ENCODE measurements at regions not wholly inside any gene's neighbourhood (a gene's known extent, or its start where the extent isn't known, plus 50 kb on each side); places are given as distances from the start of the nearest gene placed in this dataset.

DNA sequence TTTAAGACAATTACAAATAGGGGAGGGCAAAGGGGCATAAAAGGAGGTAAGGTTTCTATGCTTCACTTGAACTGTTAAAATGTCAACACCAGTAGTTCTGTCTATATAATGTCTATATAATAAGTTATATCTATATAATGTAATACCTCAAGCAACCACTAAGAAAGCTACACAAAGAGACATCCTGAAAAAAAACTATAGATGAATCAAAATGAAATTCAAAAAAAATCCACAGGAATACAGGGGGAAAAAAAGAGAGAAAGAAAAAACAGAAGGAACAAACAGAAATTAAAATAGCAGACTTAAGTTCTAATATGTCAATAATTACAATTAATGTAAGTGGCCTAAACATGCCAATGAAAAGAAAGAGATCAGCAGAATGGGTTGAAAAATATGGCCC, 186.0 kb downstream of the KCTD15 start:
- Histone ChIP-seq H3K27me3 (ENCODE audit: control insufficient read depth in 4 of 4, insufficient read depth in 4 of 4, low read length in 3 of 4) (peaks cover 0 to 5% (median under 1%) of the 10 kb centered on the region in 4 donors), H3K4me1 (ENCODE audit: control insufficient read depth in 4 of 4, insufficient read depth in 4 of 4, low read length in 3 of 4) (no peaks in the 10 kb centered on the region), H3K4me3 (ENCODE audit: low read depth in 1 of 3, low read length in 3 of 3) (no peak overlapping the region), H3K9me3 (ENCODE audit: control insufficient read depth in 4 of 4, low read length in 3 of 4) (peaks cover 0 to 3% (median 0%) of the 10 kb centered on the region in 4 donors), H3K9ac (ENCODE audit: low read depth in 1 of 2, low read length in 2 of 2) (no peak overlapping the region), H3K27ac (ENCODE audit: low read depth in 1 of 2, low read length in 2 of 2) (no peak overlapping the region), H3K36me3 (ENCODE audit: control insufficient read depth in 4 of 4, insufficient read depth in 3 of 4, low read depth in 1 of 4, low read length in 3 of 4) (no peaks in the 10 kb centered on the region)
- TF ChIP-seq, protein P1, sequence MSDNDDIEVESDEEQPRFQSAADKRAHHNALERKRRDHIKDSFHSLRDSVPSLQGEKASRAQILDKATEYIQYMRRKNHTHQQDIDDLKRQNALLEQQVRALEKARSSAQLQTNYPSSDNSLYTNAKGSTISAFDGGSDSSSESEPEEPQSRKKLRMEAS (IDR thresholded peaks at IDR 0.05) = no peak
- DNase-seq (ENCODE audit: low spot score) = no peak

DNA sequence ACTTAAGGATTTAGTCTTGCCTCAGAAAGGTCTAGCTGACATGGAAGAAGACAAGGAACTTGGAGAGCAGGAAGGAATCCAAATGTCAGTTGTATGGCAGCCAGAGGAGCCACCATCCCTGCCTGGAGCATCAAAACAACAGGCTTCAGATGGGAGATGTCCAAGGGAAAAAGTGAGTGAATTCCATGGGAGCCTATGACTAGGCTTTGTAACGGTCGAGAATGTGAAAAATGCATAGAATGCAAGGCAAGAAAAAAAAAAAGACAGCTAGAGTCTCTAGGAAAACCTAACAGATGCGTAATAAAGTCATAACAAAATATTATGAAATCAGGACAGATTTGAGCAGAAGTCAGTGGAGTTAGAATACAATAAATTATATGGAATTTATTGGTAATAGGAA, 183.7 kb upstream of the LSM14A start:
- no peak overlapping the region for H3K27ac ChIP-seq (ENCODE audit: low read depth in 1 of 2, low read length in 2 of 2)
- no peak for DNase-seq (ENCODE audit: low spot score)
- no peaks in the 10 kb centered on the region for H3K36me3 ChIP-seq (ENCODE audit: control insufficient read depth in 4 of 4, insufficient read depth in 3 of 4, low read depth in 1 of 4, low read length in 3 of 4)
- H3K4me3 ChIP-seq (ENCODE audit: low read depth in 1 of 3, low read length in 3 of 3) = no peak overlapping the region
- no peak overlapping the region for H3K9ac ChIP-seq (ENCODE audit: low read depth in 1 of 2, low read length in 2 of 2)
- WGBS = 72% methylated on average over 3 of the region's 3 CpGs
- H3K4me1 ChIP-seq (ENCODE audit: control insufficient read depth in 4 of 4, insufficient read depth in 4 of 4, low read length in 3 of 4) = no peaks in the 10 kb centered on the region
- TF ChIP-seq JUND (IDR thresholded peaks at IDR 0.05) = no peak
- TF ChIP-seq TAF1 (conservative IDR thresholded peaks at IDR 0.05) = no peak
- TF ChIP-seq HNF4A (conservative IDR thresholded peaks at IDR 0.05) = no peak
- no peak for TF ChIP-seq NR2F2 (IDR thresholded peaks at IDR 0.05)
- TF ChIP-seq, protein P2, sequence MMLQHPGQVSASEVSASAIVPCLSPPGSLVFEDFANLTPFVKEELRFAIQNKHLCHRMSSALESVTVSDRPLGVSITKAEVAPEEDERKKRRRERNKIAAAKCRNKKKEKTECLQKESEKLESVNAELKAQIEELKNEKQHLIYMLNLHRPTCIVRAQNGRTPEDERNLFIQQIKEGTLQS (IDR thresholded peaks at IDR 0.05) = no peak
- TF ChIP-seq RAD21 (IDR thresholded peaks at IDR 0.05) = no peak
- TF ChIP-seq YY1 (IDR thresholded peaks at IDR 0.05) = no peak
- TF ChIP-seq GABPA (IDR thresholded peaks at IDR 0.05 in 1 of 2, conservative IDR thresholded peaks at IDR 0.05 in 1 of 2) = no peak
- TF ChIP-seq FOXA2 (IDR thresholded peaks at IDR 0.05) = no peak
- no peak for TF ChIP-seq RXRA (IDR thresholded peaks at IDR 0.05)
- TF ChIP-seq HNF4G (IDR thresholded peaks at IDR 0.05) = no peak
- peaks cover 0 to 3% (median under 1%) of the 10 kb centered on the region in 4 donors for H3K27me3 ChIP-seq (ENCODE audit: control insufficient read depth in 4 of 4, insufficient read depth in 4 of 4, low read length in 3 of 4)
- H3K9me3 ChIP-seq (ENCODE audit: control insufficient read depth in 4 of 4, low read length in 3 of 4) = peaks cover 0 to 11% (median 4%) of the 10 kb centered on the region in 4 donors

DNA sequence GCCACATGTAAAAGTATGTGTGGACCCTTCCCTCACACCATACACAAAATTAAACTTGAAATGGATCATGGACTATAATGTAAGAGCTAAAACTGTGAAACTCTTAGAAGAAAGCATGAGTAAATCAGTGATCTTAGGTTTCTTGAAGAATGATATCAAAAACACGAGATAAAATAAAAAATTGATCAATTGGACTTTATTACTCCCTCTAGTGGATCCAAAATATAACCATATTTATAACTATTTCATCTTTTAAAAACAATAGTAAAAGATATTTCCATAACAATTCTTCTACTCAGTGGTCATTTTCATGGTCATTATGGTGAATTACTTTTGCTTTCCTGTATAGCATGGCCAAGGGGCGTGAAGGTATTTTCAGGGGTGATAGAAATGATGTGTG, 174.6 kb upstream of the LSM14A start:
- Histone ChIP-seq H3K9ac (ENCODE audit: low read depth in 1 of 2, low read length in 2 of 2) (no peak overlapping the region), H3K27me3 (ENCODE audit: control insufficient read depth in 4 of 4, insufficient read depth in 4 of 4, low read length in 3 of 4) (no peaks in the 10 kb centered on the region), H3K9me3 (ENCODE audit: control insufficient read depth in 4 of 4, low read length in 3 of 4) (peaks cover 0 to 2% (median 0%) of the 10 kb centered on the region in 4 donors), H3K27ac (ENCODE audit: low read depth in 1 of 2, low read length in 2 of 2) (no peak overlapping the region), H3K4me1 (ENCODE audit: control insufficient read depth in 4 of 4, insufficient read depth in 4 of 4, low read length in 3 of 4) (no peaks in the 10 kb centered on the region), H3K36me3 (ENCODE audit: control insufficient read depth in 4 of 4, insufficient read depth in 3 of 4, low read depth in 1 of 4, low read length in 3 of 4) (no peaks in the 10 kb centered on the region), H3K4me3 (ENCODE audit: low read depth in 1 of 3, low read length in 3 of 3) (no peak overlapping the region)
- no peak for TF ChIP-seq NR2F2 (IDR thresholded peaks at IDR 0.05)
- TF ChIP-seq TAF1 (conservative IDR thresholded peaks at IDR 0.05) = no peak
- TF ChIP-seq, protein P1 (IDR thresholded peaks at IDR 0.05) = no peak
- no peak for TF ChIP-seq HNF4G (IDR thresholded peaks at IDR 0.05)
- TF ChIP-seq RAD21 (IDR thresholded peaks at IDR 0.05) = no peak
- TF ChIP-seq, protein P3, sequence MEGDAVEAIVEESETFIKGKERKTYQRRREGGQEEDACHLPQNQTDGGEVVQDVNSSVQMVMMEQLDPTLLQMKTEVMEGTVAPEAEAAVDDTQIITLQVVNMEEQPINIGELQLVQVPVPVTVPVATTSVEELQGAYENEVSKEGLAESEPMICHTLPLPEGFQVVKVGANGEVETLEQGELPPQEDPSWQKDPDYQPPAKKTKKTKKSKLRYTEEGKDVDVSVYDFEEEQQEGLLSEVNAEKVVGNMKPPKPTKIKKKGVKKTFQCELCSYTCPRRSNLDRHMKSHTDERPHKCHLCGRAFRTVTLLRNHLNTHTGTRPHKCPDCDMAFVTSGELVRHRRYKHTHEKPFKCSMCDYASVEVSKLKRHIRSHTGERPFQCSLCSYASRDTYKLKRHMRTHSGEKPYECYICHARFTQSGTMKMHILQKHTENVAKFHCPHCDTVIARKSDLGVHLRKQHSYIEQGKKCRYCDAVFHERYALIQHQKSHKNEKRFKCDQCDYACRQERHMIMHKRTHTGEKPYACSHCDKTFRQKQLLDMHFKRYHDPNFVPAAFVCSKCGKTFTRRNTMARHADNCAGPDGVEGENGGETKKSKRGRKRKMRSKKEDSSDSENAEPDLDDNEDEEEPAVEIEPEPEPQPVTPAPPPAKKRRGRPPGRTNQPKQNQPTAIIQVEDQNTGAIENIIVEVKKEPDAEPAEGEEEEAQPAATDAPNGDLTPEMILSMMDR (IDR thresholded peaks at IDR 0.05; ENCODE audit: low read depth, low read length, missing input control) = no peak
- no peak for TF ChIP-seq HNF4A (conservative IDR thresholded peaks at IDR 0.05)
- no peak for TF ChIP-seq RXRA (IDR thresholded peaks at IDR 0.05)
- no peak for TF ChIP-seq GABPA (IDR thresholded peaks at IDR 0.05 in 1 of 2, conservative IDR thresholded peaks at IDR 0.05 in 1 of 2)
- TF ChIP-seq, protein P4, sequence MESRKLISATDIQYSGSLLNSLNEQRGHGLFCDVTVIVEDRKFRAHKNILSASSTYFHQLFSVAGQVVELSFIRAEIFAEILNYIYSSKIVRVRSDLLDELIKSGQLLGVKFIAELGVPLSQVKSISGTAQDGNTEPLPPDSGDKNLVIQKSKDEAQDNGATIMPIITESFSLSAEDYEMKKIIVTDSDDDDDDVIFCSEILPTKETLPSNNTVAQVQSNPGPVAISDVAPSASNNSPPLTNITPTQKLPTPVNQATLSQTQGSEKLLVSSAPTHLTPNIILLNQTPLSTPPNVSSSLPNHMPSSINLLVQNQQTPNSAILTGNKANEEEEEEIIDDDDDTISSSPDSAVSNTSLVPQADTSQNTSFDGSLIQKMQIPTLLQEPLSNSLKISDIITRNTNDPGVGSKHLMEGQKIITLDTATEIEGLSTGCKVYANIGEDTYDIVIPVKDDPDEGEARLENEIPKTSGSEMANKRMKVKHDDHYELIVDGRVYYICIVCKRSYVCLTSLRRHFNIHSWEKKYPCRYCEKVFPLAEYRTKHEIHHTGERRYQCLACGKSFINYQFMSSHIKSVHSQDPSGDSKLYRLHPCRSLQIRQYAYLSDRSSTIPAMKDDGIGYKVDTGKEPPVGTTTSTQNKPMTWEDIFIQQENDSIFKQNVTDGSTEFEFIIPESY (IDR thresholded peaks at IDR 0.05) = no peak
- no peak for TF ChIP-seq SP1 (IDR thresholded peaks at IDR 0.05)
- TF ChIP-seq, protein P2 (IDR thresholded peaks at IDR 0.05) = no peak
- no peak for TF ChIP-seq FOXA1 (IDR thresholded peaks at IDR 0.05)
- TF ChIP-seq YY1 (IDR thresholded peaks at IDR 0.05) = no peak
- TF ChIP-seq FOXA2 (IDR thresholded peaks at IDR 0.05) = no peak
- no peak for TF ChIP-seq JUND (IDR thresholded peaks at IDR 0.05)
- TF ChIP-seq, protein P5, sequence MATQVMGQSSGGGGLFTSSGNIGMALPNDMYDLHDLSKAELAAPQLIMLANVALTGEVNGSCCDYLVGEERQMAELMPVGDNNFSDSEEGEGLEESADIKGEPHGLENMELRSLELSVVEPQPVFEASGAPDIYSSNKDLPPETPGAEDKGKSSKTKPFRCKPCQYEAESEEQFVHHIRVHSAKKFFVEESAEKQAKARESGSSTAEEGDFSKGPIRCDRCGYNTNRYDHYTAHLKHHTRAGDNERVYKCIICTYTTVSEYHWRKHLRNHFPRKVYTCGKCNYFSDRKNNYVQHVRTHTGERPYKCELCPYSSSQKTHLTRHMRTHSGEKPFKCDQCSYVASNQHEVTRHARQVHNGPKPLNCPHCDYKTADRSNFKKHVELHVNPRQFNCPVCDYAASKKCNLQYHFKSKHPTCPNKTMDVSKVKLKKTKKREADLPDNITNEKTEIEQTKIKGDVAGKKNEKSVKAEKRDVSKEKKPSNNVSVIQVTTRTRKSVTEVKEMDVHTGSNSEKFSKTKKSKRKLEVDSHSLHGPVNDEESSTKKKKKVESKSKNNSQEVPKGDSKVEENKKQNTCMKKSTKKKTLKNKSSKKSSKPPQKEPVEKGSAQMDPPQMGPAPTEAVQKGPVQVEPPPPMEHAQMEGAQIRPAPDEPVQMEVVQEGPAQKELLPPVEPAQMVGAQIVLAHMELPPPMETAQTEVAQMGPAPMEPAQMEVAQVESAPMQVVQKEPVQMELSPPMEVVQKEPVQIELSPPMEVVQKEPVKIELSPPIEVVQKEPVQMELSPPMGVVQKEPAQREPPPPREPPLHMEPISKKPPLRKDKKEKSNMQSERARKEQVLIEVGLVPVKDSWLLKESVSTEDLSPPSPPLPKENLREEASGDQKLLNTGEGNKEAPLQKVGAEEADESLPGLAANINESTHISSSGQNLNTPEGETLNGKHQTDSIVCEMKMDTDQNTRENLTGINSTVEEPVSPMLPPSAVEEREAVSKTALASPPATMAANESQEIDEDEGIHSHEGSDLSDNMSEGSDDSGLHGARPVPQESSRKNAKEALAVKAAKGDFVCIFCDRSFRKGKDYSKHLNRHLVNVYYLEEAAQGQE (IDR thresholded peaks at IDR 0.05) = no peak
- no peak for TF ChIP-seq EGR1 (IDR thresholded peaks at IDR 0.05; ENCODE audit: low read depth in 2 of 2)
- WGBS = 59% methylated on average over 2 of the region's 2 CpGs
- DNase-seq (ENCODE audit: low spot score) = no peak

Data from liver (tissue), 8 donors.